ENCODE measurements at regions not wholly inside any gene's neighbourhood (a gene's known extent, or its start where the extent isn't known, plus 50 kb on each side); places are given as distances from the start of the nearest gene placed in this dataset.

DNA sequence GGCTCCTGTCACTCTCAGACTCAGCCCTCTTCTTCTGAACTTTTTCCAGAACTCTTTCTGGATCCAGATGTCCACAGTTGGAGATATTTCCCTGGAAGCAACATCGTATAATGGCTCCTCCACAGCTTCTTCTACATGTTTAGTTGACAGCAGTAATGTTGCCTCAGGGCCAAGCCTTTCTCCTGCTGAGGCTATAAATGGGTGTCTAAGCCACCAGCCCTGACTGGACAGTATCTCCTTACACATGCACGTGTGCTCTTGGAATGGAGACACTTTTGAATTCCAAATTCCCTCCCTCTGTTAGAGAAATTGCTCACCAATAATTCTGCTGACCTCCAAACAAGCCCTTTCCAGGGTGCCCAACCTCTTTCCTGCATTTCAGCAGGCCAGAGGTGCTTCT, 156.2 kb upstream of the PIK3C3 start:
- Mint-ChIP-seq H3K27me3 (ENCODE audit: insufficient read depth, unreplicated experiment) (no peaks in the 10 kb centered on the region), H3K36me3 (ENCODE audit: insufficient read depth, unreplicated experiment) (no peaks in the 10 kb centered on the region), H3K4me3 (ENCODE audit: unreplicated experiment) (no peak overlapping the region), H3K4me1 (ENCODE audit: insufficient read depth, unreplicated experiment) (no peaks in the 10 kb centered on the region), H3K27ac (ENCODE audit: low read depth, unreplicated experiment) (no peak overlapping the region), H3K9me3 (ENCODE audit: unreplicated experiment) (peaks cover 5% of the 10 kb centered on the region)
- no peak for DNase-seq (ENCODE audit: unreplicated experiment)
- TF ChIP-seq, protein P1, sequence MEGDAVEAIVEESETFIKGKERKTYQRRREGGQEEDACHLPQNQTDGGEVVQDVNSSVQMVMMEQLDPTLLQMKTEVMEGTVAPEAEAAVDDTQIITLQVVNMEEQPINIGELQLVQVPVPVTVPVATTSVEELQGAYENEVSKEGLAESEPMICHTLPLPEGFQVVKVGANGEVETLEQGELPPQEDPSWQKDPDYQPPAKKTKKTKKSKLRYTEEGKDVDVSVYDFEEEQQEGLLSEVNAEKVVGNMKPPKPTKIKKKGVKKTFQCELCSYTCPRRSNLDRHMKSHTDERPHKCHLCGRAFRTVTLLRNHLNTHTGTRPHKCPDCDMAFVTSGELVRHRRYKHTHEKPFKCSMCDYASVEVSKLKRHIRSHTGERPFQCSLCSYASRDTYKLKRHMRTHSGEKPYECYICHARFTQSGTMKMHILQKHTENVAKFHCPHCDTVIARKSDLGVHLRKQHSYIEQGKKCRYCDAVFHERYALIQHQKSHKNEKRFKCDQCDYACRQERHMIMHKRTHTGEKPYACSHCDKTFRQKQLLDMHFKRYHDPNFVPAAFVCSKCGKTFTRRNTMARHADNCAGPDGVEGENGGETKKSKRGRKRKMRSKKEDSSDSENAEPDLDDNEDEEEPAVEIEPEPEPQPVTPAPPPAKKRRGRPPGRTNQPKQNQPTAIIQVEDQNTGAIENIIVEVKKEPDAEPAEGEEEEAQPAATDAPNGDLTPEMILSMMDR (IDR thresholded peaks at IDR 0.05; ENCODE audit: unreplicated experiment) = no peak
- ChIA-PET POLR2A (interaction anchor here (0.7 kb wide), 1 partner anchor 25 kb away, joined by 3 read pairs; no protein-coding TSS in a partner anchor), CTCF (no interaction called here)
- BruUV-seq (replicated peaks) = no TSS peak
- intact Hi-C loops (cut with micrococcal nuclease) = no loop called here

DNA sequence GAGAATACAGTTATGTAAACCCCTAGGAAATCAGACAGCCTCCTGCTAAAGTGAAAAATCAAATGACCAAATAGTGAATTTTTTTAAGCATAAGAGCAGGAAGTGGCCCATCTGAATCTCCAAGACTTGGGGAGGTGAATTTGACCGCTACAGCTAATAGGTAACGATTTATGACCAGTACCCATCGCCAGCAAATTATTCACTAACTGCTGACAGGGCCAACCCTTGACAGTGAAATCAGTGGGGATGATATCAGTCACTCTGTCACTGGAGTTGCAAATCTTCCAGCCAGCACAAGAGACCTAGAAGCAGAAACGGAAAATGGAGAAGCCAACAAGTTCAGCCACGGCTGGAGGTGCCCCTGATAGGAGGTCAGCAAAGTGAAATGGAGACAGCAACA, 164.3 kb upstream of the PIK3C3 start:
- CTCF ChIA-PET = interaction anchor here (0.7 kb wide), 1 partner anchor 33 kb away, joined by 3 read pairs; no protein-coding TSS in a partner anchor
- Mint-ChIP-seq H3K27me3 (ENCODE audit: insufficient read depth, unreplicated experiment) (no peaks in the 10 kb centered on the region), H3K36me3 (ENCODE audit: insufficient read depth, unreplicated experiment) (no peaks in the 10 kb centered on the region), H3K4me1 (ENCODE audit: insufficient read depth, unreplicated experiment) (no peaks in the 10 kb centered on the region), H3K9me3 (ENCODE audit: unreplicated experiment) (peaks cover 7% of the 10 kb centered on the region), H3K4me3 (ENCODE audit: unreplicated experiment) (no peak overlapping the region), H3K27ac (ENCODE audit: low read depth, unreplicated experiment) (no peak overlapping the region)
- POLR2A ChIA-PET = no interaction called here
- no TSS peak for BruUV-seq (replicated peaks)
- intact Hi-C loops (cut with micrococcal nuclease) = no loop called here
- DNase-seq (ENCODE audit: unreplicated experiment) = no peak
- TF ChIP-seq, protein P1 (IDR thresholded peaks at IDR 0.05; ENCODE audit: unreplicated experiment) = no peak

DNA sequence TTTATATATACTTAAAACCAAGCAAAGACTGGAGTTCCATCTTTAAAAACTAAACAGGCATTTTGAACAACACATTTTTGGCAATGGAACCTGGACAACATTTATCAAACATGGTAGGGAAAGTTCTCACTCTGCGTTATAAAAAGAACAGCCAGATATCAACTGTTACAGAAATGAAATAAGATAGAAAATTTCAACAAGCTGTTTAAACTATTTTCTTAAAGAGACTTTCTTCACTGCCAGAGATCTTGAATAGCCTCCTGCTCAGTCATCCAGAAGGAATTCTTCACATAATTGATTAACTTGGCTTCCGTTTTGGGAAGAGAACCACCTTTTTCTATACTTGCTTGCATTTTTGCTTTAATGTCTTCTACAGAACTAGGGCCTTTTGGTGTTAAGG, 166.0 kb upstream of the PIK3C3 start:
- H3K27me3 Mint-ChIP-seq (ENCODE audit: insufficient read depth, unreplicated experiment) = no peaks in the 10 kb centered on the region
- POLR2A ChIA-PET = no interaction called here
- CTCF ChIA-PET = no interaction called here
- H3K4me1 Mint-ChIP-seq (ENCODE audit: insufficient read depth, unreplicated experiment) = peaks cover 6% of the 10 kb centered on the region
- H3K27ac Mint-ChIP-seq (ENCODE audit: low read depth, unreplicated experiment) = no peak overlapping the region
- no peaks in the 10 kb centered on the region for H3K36me3 Mint-ChIP-seq (ENCODE audit: insufficient read depth, unreplicated experiment)
- intact Hi-C loops (cut with micrococcal nuclease) = no loop called here
- H3K9me3 Mint-ChIP-seq (ENCODE audit: unreplicated experiment) = peaks cover 4% of the 10 kb centered on the region
- no peak for DNase-seq (ENCODE audit: unreplicated experiment)
- BruUV-seq (replicated peaks) = no TSS peak
- TF ChIP-seq, protein P1 (IDR thresholded peaks at IDR 0.05; ENCODE audit: unreplicated experiment) = no peak
- no peak overlapping the region for H3K4me3 Mint-ChIP-seq (ENCODE audit: unreplicated experiment)

DNA sequence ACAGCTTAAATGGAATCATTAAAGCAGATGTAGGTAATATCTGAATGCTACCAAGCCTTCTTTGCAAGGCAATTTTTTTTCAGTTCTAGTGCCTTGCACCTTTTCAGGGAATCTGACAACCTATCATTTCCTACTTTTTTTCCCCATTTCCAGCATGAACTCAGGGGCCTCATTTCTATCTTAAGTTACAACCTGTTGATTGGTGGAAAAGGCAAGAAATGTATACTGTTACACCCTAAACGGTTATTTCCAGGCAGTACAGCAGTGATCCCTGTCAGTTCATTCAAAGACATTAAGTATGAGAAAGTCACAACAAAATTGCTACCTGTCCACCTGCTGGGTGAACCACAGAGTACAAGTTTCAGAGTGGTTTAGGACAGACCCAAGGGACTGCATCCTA, 171.2 kb upstream of the PIK3C3 start:
- intact Hi-C loops (cut with micrococcal nuclease) = no loop called here
- POLR2A ChIA-PET = no interaction called here
- no peak for DNase-seq (ENCODE audit: unreplicated experiment)
- Mint-ChIP-seq H3K27ac (ENCODE audit: low read depth, unreplicated experiment) (no peak overlapping the region), H3K9me3 (ENCODE audit: unreplicated experiment) (no peaks in the 10 kb centered on the region), H3K4me1 (ENCODE audit: insufficient read depth, unreplicated experiment) (peaks cover 6% of the 10 kb centered on the region), H3K4me3 (ENCODE audit: unreplicated experiment) (no peak overlapping the region), H3K27me3 (ENCODE audit: insufficient read depth, unreplicated experiment) (no peaks in the 10 kb centered on the region), H3K36me3 (ENCODE audit: insufficient read depth, unreplicated experiment) (no peaks in the 10 kb centered on the region)
- BruUV-seq (replicated peaks) = no TSS peak
- TF ChIP-seq, protein P1 (IDR thresholded peaks at IDR 0.05; ENCODE audit: unreplicated experiment) = no peak
- CTCF ChIA-PET = interaction anchor here (0.6 kb wide), 1 partner anchor 279 kb away, joined by 3 read pairs; no protein-coding TSS in a partner anchor

Measured in MCF 10A (cell line).